Astrocyte (in vitro differentiated cells and primary cell): ENCODE measurements at regions not wholly inside any gene's neighbourhood (a gene's known extent, or its start where the extent isn't known, plus 50 kb on each side); places are given as distances from the start of the nearest gene placed in this dataset.
"Not testable (repeated sequence)": the region's sequence is repeated elsewhere in the genome, so short reads cannot be mapped to it uniquely, and the experiment has no call there.

Experiments used
- CTCF ChIP-seq: IDR thresholded peaks from 2 replicates; pipeline ENCODE4 v1.5.1; 2011; ENCODE audit warnings: low read depth, mild to moderate bottlenecking, inconsistent platforms, low read length, moderate library complexity; ENCODE audit not compliant: insufficient read depth
- EZH2 ChIP-seq: IDR thresholded peaks from 2 replicates; pipeline ENCODE4 v1.6.1; 2012; ENCODE audit warnings: mild to moderate bottlenecking, low read length, inconsistent platforms; ENCODE audit not compliant: insufficient read depth

- TF ChIP-seq CTCF, EZH2: not testable (repeated sequence)
Measured at GRCh38 chr16:18142066-18142465, 194.5 kb downstream of the NPIPA8 start.
